Keratinocyte (primary cell): ENCODE measurements at regions not wholly inside any gene's neighbourhood (a gene's known extent, or its start where the extent isn't known, plus 50 kb on each side); places are given as distances from the start of the nearest gene placed in this dataset.

Experiments used
- DNase-seq: peaks from one replicate; pipeline ENCODE4 v3.0.0-alpha.2; 2011; ENCODE audit warnings: low read depth, missing footprints, low spot score
- FAIRE-seq: peaks from 2 replicates; lab custom pipeline; 2011; peaks lifted over from hg19 to GRCh38; lab: Jason Lieb, UNC
- H2AFZ ChIP-seq: 2 replicates; pipeline ENCODE4 v1.6.0; 2012; ENCODE audit warnings: low read length, control low read depth, inconsistent platforms; ENCODE audit not compliant: control insufficient read depth
- H3K27ac ChIP-seq: 2 replicates; pipeline ENCODE4 v1.5.1; 2011; ENCODE audit warnings: low read length; ENCODE audit not compliant: control insufficient read depth, insufficient read depth
- H3K27me3 ChIP-seq: 3 replicates; pipeline ENCODE4 v1.6.0; 2011; ENCODE audit warnings: low read length; ENCODE audit not compliant: control insufficient read depth, insufficient read depth; ENCODE audit errors: extremely low read depth
- H3K36me3 ChIP-seq, 2 experiments: 2 replicates in 1 of 2; 3 replicates in 1 of 2; pipeline ENCODE4 v1.5.1; 2011; ENCODE audit warnings: low read length in 2 of 2, mild to moderate bottlenecking in 1 of 2; ENCODE audit not compliant: control insufficient read depth in 2 of 2, insufficient read depth in 2 of 2; ENCODE audit errors: extremely low read depth in 1 of 2
- H3K4me1 ChIP-seq: 3 replicates; pipeline ENCODE4 v1.5.1; 2011; ENCODE audit warnings: low read length; ENCODE audit not compliant: control insufficient read depth, insufficient read depth; ENCODE audit errors: extremely low read depth
- H3K4me2 ChIP-seq: 3 replicates; pipeline ENCODE4 v1.6.0; 2011; ENCODE audit warnings: low read depth, low read length; ENCODE audit not compliant: control insufficient read depth, insufficient read depth; ENCODE audit errors: extremely low read depth
- H3K4me3 ChIP-seq, 3 experiments: fragments of 200-600 bp in 1 of 3; sonication (generic) in 1 of 3; 2 replicates in 2 of 3; 3 replicates in 1 of 3; pipeline ENCODE4 v1.5.1; 2011 to 2016; ENCODE audit warnings: low read length in 3 of 3, mild to moderate bottlenecking in 3 of 3, control low read depth in 2 of 3, inconsistent platforms in 1 of 3, low read depth in 1 of 3, mixed read lengths in 1 of 3, mixed run types in 1 of 3, moderate library complexity in 1 of 3; ENCODE audit not compliant: control insufficient read depth in 2 of 3, insufficient read depth in 2 of 3; ENCODE audit errors: extremely low read depth in 1 of 3
- H3K79me2 ChIP-seq: 2 replicates; pipeline ENCODE4 v1.6.0; 2012; ENCODE audit warnings: low read length; ENCODE audit not compliant: control insufficient read depth, insufficient read depth
- H3K9ac ChIP-seq: 3 replicates; pipeline ENCODE4 v1.6.0; 2011; ENCODE audit warnings: low read length; ENCODE audit not compliant: control insufficient read depth, insufficient read depth; ENCODE audit errors: extremely low read depth
- H3K9me1 ChIP-seq: 3 replicates; pipeline ENCODE4 v1.6.0; 2011; ENCODE audit warnings: low read length; ENCODE audit not compliant: control insufficient read depth, insufficient read depth; ENCODE audit errors: extremely low read depth
- H3K9me3 ChIP-seq: 2 replicates; pipeline ENCODE4 v1.5.1; 2012; ENCODE audit warnings: low read depth, low read length; ENCODE audit not compliant: control insufficient read depth
- H4K20me1 ChIP-seq: 3 replicates; pipeline ENCODE4 v1.6.0; 2011; ENCODE audit warnings: low read length; ENCODE audit not compliant: control insufficient read depth, insufficient read depth; ENCODE audit errors: extremely low read depth
- CTCF ChIP-seq, 3 experiments: IDR thresholded peaks in 1 of 3; conservative IDR thresholded peaks in 1 of 3; optimal IDR thresholded peaks in 1 of 3; 2 replicates in 2 of 3; 3 replicates in 1 of 3; pipeline versions ENCODE3 to v1.5.1; 2011; ENCODE audit warnings: low read length in 3 of 3, mild to moderate bottlenecking in 3 of 3, moderate library complexity in 2 of 3, control low read depth in 1 of 3, inconsistent platforms in 1 of 3; ENCODE audit not compliant: insufficient read depth in 2 of 3; ENCODE audit errors: extremely low read depth in 1 of 3
- EZH2 ChIP-seq: IDR thresholded peaks from one replicate; pipeline ENCODE4 v1.6.1; 2012; ENCODE audit warnings: inconsistent platforms, mild to moderate bottlenecking, low read length, moderate library complexity
- dilution Hi-C: fragments of 300-500 bp; cut with MboI; formaldehyde crosslinking; loops from one replicate; pipeline ENCODE4 v1.7.0; 2020; ENCODE audit warnings: low sequenced_read_pairs; ENCODE audit not compliant: extremely low pct_ligation_motif_present

GRCh38 chr11:30153008-30153407 lies 77.8 kb upstream of the FSHB start:
- Histone ChIP-seq H3K4me3 (no peak overlapping the region), H3K4me1 (no peaks in the 10 kb centered on the region), H3K9ac (no peak overlapping the region), H3K9me1 (no peaks in the 10 kb centered on the region), H3K79me2 (no peaks in the 10 kb centered on the region), H3K4me2 (no peak overlapping the region), H3K27me3 (no peaks in the 10 kb centered on the region), H4K20me1 (no peaks in the 10 kb centered on the region), H2AFZ (no peak overlapping the region), H3K9me3 (no peaks in the 10 kb centered on the region), H3K36me3 (no peaks in the 10 kb centered on the region), H3K27ac (no peak overlapping the region)
- FAIRE-seq = no peak
- no peak for DNase-seq
- dilution Hi-C loops = no loop called here
- TF ChIP-seq CTCF (optimal IDR thresholded peaks at IDR 0.05 in 1 of 3, IDR thresholded peaks at IDR 0.05 in 1 of 3, conservative IDR thresholded peaks at IDR 0.05 in 1 of 3; ENCODE audit: extremely low read depth in 1 of 3, insufficient read depth in 2 of 3, low read length in 3 of 3) = no peak
- no peak for TF ChIP-seq EZH2

- H3K79me2 ChIP-seq = no peaks in the 10 kb centered on the region
- no peak for FAIRE-seq
- H2AFZ ChIP-seq = no peak overlapping the region
- no peak for TF ChIP-seq CTCF (optimal IDR thresholded peaks at IDR 0.05 in 1 of 3, IDR thresholded peaks at IDR 0.05 in 1 of 3, conservative IDR thresholded peaks at IDR 0.05 in 1 of 3; ENCODE audit: extremely low read depth in 1 of 3, insufficient read depth in 2 of 3, low read length in 3 of 3)
- TF ChIP-seq EZH2 = no peak
- H4K20me1 ChIP-seq = no peaks in the 10 kb centered on the region
- H3K9ac ChIP-seq = no peak overlapping the region
- no peak for DNase-seq
- dilution Hi-C loops = no loop called here
- H3K9me3 ChIP-seq = no peaks in the 10 kb centered on the region
- H3K4me2 ChIP-seq = no peak overlapping the region
- no peaks in the 10 kb centered on the region for H3K4me1 ChIP-seq
- no peak overlapping the region for H3K4me3 ChIP-seq
- H3K36me3 ChIP-seq = no peaks in the 10 kb centered on the region
- no peaks in the 10 kb centered on the region for H3K9me1 ChIP-seq
- no peaks in the 10 kb centered on the region for H3K27me3 ChIP-seq
- no peak overlapping the region for H3K27ac ChIP-seq
Observed at GRCh38 chr11:30155428-30155827, 75.4 kb upstream of the FSHB start.
